OCI-LY1 (cell line): ENCODE measurements at regions not wholly inside any gene's neighbourhood (a gene's known extent, or its start where the extent isn't known, plus 50 kb on each side); places are given as distances from the start of the nearest gene placed in this dataset.

Experiments
- H2AFZ ChIP-seq: fragments of 200-600 bp; sonication (generic), shearing (Covaris generic); 2 replicates; pipeline ENCODE4 v1.6.0; 2014; ENCODE audit warnings: antibody characterized with exemption, mild to moderate bottlenecking, low read length
- H3F3A ChIP-seq: fragments of 200-600 bp; sonication (generic), shearing (Covaris generic); 2 replicates; pipeline ENCODE4 v1.6.0; 2014; ENCODE audit warnings: mild to moderate bottlenecking, antibody characterized with exemption, low read length, moderate library complexity; ENCODE audit not compliant: insufficient read depth
- H3K27ac ChIP-seq: fragments of 200-600 bp; sonication (generic); 2 replicates; pipeline ENCODE4 v1.5.1; 2014; ENCODE audit warnings: low read length, mixed run types, mild to moderate bottlenecking, low read depth; ENCODE audit not compliant: poor library complexity, severe bottlenecking
- H3K27me3 ChIP-seq: fragments of 200-600 bp; sonication (generic); 2 replicates; pipeline ENCODE4 v1.6.0; 2014; ENCODE audit warnings: antibody characterized with exemption, mild to moderate bottlenecking, low read length, moderate library complexity; ENCODE audit not compliant: insufficient read depth
- H3K36me3 ChIP-seq: fragments of 200-600 bp; sonication (generic); 2 replicates; pipeline ENCODE4 v1.6.1; 2014; ENCODE audit warnings: mild to moderate bottlenecking, antibody characterized with exemption, low read length, moderate library complexity, mixed read lengths; ENCODE audit not compliant: insufficient read depth
- H3K4me1 ChIP-seq: fragments of 200-600 bp; sonication (generic); 2 replicates; pipeline ENCODE4 v1.5.1; 2014; ENCODE audit warnings: mild to moderate bottlenecking, low read length, moderate library complexity; ENCODE audit not compliant: insufficient read depth, severe bottlenecking
- H3K4me2 ChIP-seq: fragments of 200-600 bp; sonication (generic), shearing (Covaris generic); 2 replicates; pipeline ENCODE4 v1.6.1; 2014; ENCODE audit warnings: low read length
- H3K4me3 ChIP-seq: fragments of 200-600 bp; sonication (generic); 2 replicates; pipeline ENCODE4 v1.5.1; 2014; ENCODE audit warnings: low read length, low read depth, mild to moderate bottlenecking, mixed read lengths; ENCODE audit not compliant: poor library complexity, severe bottlenecking
- H3K79me2 ChIP-seq: fragments of 200-600 bp; shearing (Covaris generic); 2 replicates; pipeline ENCODE4 v1.6.1; 2016; ENCODE audit warnings: mixed run types, low read length, mixed read lengths; ENCODE audit not compliant: insufficient read depth
- H3K9ac ChIP-seq: fragments of 200-600 bp; sonication (generic), shearing (Covaris generic); 2 replicates; pipeline ENCODE4 v1.6.1; 2014; ENCODE audit warnings: mild to moderate bottlenecking, low read length, mixed read lengths
- H3K9me2 ChIP-seq: fragments of 200-600 bp; sonication (generic), shearing (Covaris generic); 2 replicates; pipeline ENCODE4 v1.6.1; 2014; ENCODE audit warnings: low read depth, mild to moderate bottlenecking, low read length, mixed read lengths
- H3K9me3 ChIP-seq: fragments of 200-600 bp; shearing (Covaris generic); 2 replicates; pipeline ENCODE4 v1.6.1; 2014; ENCODE audit warnings: low read length, mixed read lengths
- H4K20me1 ChIP-seq: fragments of 200-600 bp; sonication (generic), shearing (Covaris generic); 2 replicates; pipeline ENCODE4 v1.6.0; 2016; ENCODE audit warnings: mild to moderate bottlenecking, low read length; ENCODE audit not compliant: insufficient read depth
- CTCF ChIP-seq: fragments of 200-600 bp; sonication (generic), shearing (Covaris generic); IDR thresholded peaks from 2 replicates; pipeline ENCODE4 v1.5.1; 2017; ENCODE audit warnings: mild to moderate bottlenecking, antibody characterized with exemption, low read length, moderate library complexity, mixed read lengths
- EZH2 ChIP-seq: fragments of 200-600 bp; sonication (generic), shearing (Covaris generic); IDR thresholded peaks from 2 replicates; pipeline ENCODE4 v1.8.0; 2017; ENCODE audit warnings: borderline replicate concordance, mixed run types, mild to moderate bottlenecking, antibody characterized with exemption, low read length, moderate library complexity, mixed read lengths

DNA sequence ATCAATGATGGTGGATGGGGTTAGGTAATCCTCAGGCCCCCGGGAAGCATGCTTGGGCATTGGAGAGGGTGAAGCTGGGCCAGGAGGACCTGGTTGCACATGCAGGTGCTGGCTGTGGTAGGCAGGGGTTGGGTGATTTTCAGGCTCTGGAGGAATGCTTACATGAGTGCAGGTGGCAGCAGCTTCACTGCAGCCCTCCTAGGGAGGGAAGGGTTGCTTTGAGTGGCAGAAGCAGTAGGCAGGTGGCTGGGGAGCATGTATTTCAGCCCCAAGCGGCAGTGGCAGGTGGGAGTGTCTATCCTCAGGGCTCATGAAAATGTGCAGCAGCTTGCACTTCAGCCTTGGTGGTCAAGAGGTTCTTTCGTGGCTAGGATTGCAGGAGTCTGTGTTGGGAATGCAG, 230.0 kb upstream of the CTNNB1 start:
- no peaks in the 10 kb centered on the region for H3K36me3 ChIP-seq
- peaks cover 55% of the 10 kb centered on the region for H3K4me1 ChIP-seq
- no peaks in the 10 kb centered on the region for H3F3A ChIP-seq
- H3K4me2 ChIP-seq, result peak overlapping the region; percentile 4; the same call in 1 of the 2 replicates
- H3K4me3 ChIP-seq, result no peak overlapping the region
- no peaks in the 10 kb centered on the region for H3K27me3 ChIP-seq
- H2AFZ ChIP-seq, result no peak overlapping the region
- H3K79me2 ChIP-seq, result no peaks in the 10 kb centered on the region
- peak overlapping the region; percentile 94 for H3K27ac ChIP-seq
- TF ChIP-seq CTCF (no peak), EZH2 (no peak)
- no peak overlapping the region for H3K9ac ChIP-seq
- H3K9me3 ChIP-seq, result no peaks in the 10 kb centered on the region
- H3K9me2 ChIP-seq, result no peaks in the 10 kb centered on the region
- no peaks in the 10 kb centered on the region for H4K20me1 ChIP-seq

DNA sequence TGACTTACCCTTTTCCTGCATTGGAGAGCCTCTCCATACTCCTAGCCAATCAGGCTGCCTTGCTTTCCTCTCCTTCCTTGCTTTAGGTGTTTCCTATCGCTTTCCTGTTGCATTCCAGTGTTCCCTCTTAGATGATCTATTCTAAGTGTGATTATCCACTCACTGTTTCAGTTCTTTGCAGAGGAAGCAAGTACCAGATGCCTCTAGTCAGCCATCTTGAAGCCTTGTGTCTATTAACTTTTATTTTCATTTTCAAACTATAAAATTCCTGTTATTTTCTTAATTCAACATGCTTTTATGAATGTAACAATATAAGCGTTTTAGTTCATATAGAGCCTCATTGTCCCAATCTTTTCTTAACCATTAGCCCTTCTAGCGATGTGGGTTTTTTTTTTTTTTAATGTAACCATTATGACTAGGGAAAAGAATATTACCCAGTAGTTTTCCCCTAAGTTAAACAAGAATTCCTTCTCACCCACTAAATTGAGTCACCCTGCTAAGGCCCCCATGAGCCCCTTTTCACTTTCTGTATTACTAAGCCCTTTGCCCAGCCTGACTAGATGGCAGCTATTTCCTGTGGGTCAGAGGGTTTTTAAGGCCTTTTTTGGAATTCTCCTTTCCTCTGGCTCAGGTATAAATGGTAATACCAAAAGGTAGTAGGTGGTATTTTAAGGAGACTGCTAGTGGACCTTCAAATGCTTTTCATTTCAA, 229.4 kb upstream of the CTNNB1 start:
- Histone ChIP-seq H3F3A (no peaks in the 10 kb centered on the region), H3K4me1 (peaks cover 55% of the 10 kb centered on the region), H3K9me2 (no peaks in the 10 kb centered on the region), H3K9ac (no peak overlapping the region), H3K9me3 (no peaks in the 10 kb centered on the region), H3K27me3 (no peaks in the 10 kb centered on the region), H3K4me3 (no peak overlapping the region), H3K27ac (peak overlapping the region; percentile 94), H3K36me3 (no peaks in the 10 kb centered on the region), H3K79me2 (no peaks in the 10 kb centered on the region), H4K20me1 (no peaks in the 10 kb centered on the region), H3K4me2 (peak overlapping the region; percentile 4; the same call in 1 of the 2 replicates), H2AFZ (no peak overlapping the region)
- TF ChIP-seq EZH2, result no peak
- no peak for TF ChIP-seq CTCF

- H4K20me1 ChIP-seq, result no peaks in the 10 kb centered on the region
- peak overlapping the region; percentile 54 for H3K4me2 ChIP-seq
- TF ChIP-seq CTCF (peak; percentile 57), EZH2 (no peak)
- no peaks in the 10 kb centered on the region for H3K9me3 ChIP-seq
- H3K9ac ChIP-seq, result peak overlapping the region; percentile 44; the same call in 1 of the 2 replicates
- no peaks in the 10 kb centered on the region for H3F3A ChIP-seq
- H3K4me3 ChIP-seq, result peak overlapping the region; percentile 39
- H3K27me3 ChIP-seq, result no peaks in the 10 kb centered on the region
- H3K9me2 ChIP-seq, result no peaks in the 10 kb centered on the region
- 0 out of 2 replicates have a peak overlapping the region, but pooled peaks have one; percentile 4 for H2AFZ ChIP-seq
- H3K79me2 ChIP-seq, result no peaks in the 10 kb centered on the region
- peak overlapping the region; percentile 94 for H3K27ac ChIP-seq
- no peaks in the 10 kb centered on the region for H3K36me3 ChIP-seq
- H3K4me1 ChIP-seq, result peaks cover 64% of the 10 kb centered on the region
Measured at GRCh38 chr3:40971191-40972168, 227.8 kb upstream of the CTNNB1 start.
